PC-9 (cell line): ENCODE measurements at regions not wholly inside any gene's neighbourhood (a gene's known extent, or its start where the extent isn't known, plus 50 kb on each side); places are given as distances from the start of the nearest gene placed in this dataset.

Source experiments
- BruUV-seq: library from RNA; stranded (reverse); fragments of 400-500 nt; replicated peaks from 2 replicates; lab custom pipeline; 2021; lab: Mats Ljungman, UMichigan
- CTCF ChIA-PET: fragments of 300-600 bp; sonication (Branson Sonifier 250); formaldehyde crosslinking; loops from one replicate; lab custom pipeline; 2022; ENCODE audit warnings: antibody characterized with exemption; lab: Charles Lee
- POLR2A ChIA-PET: fragments of 300-600 bp; sonication (Branson Sonifier 250); formaldehyde crosslinking; loops from one replicate; lab custom pipeline; 2022; ENCODE audit warnings: antibody characterized with exemption; ENCODE audit not compliant: unreplicated experiment; lab: Charles Lee
- DNase-seq, 2 experiments: peaks; one replicate each; pipeline versions ENCODE4 v3.0.0 to v3.0.0-alpha.2; 2015 to 2022; ENCODE audit warnings: mixed read lengths in 1 of 2
- H2AFZ ChIP-seq: fragments of 200-600 bp; sonication (generic); 2 replicates; pipeline ENCODE4 v1.8.1; 2017; ENCODE audit warnings: antibody characterized with exemption
- H3F3A ChIP-seq: fragments of 200-600 bp; sonication (generic); 2 replicates; pipeline ENCODE4 v1.8.1; 2017; ENCODE audit warnings: antibody characterized with exemption, mild to moderate bottlenecking, low read depth; ENCODE audit not compliant: insufficient read depth
- H3K27ac ChIP-seq: fragments of 200-600 bp; sonication (generic); 2 replicates; pipeline ENCODE4 v1.6.1; 2016; ENCODE audit warnings: mixed run types
- H3K27me3 ChIP-seq: fragments of 200-600 bp; sonication (generic); 2 replicates; pipeline ENCODE4 v1.6.1; 2016; ENCODE audit warnings: low read depth, mixed run types; ENCODE audit not compliant: insufficient read depth
- H3K36me3 ChIP-seq: fragments of 200-600 bp; sonication (generic); 2 replicates; pipeline ENCODE4 v1.6.1; 2016; ENCODE audit warnings: low read depth, mixed run types
- H3K4me1 ChIP-seq: fragments of 200-600 bp; sonication (generic); replicated peaks from 2 replicates; pipeline ENCODE4 v1.6.1; 2016; ENCODE audit warnings: mixed run types; ENCODE audit not compliant: insufficient read depth
- H3K4me2 ChIP-seq: fragments of 200-600 bp; sonication (generic); 2 replicates; pipeline ENCODE4 v1.6.1; 2017; ENCODE audit warnings: mixed run types
- H3K4me3 ChIP-seq: fragments of 200-600 bp; sonication (generic); 2 replicates; pipeline ENCODE4 v1.6.1; 2016; ENCODE audit warnings: mixed run types
- H3K79me2 ChIP-seq: fragments of 200-600 bp; sonication (generic); 2 replicates; pipeline ENCODE4 v1.6.1; 2017; ENCODE audit warnings: low read depth, mixed run types
- H3K9me2 ChIP-seq: fragments of 200-600 bp; sonication (generic); 2 replicates; pipeline ENCODE4 v1.8.1; 2017; ENCODE audit warnings: mild to moderate bottlenecking; ENCODE audit not compliant: insufficient read depth
- H3K9me3 ChIP-seq: fragments of 200-600 bp; sonication (generic); 2 replicates; pipeline ENCODE4 v1.8.1; 2016; ENCODE audit warnings: low read depth; ENCODE audit not compliant: insufficient read depth
- H4K20me1 ChIP-seq: fragments of 200-600 bp; sonication (generic); 2 replicates; pipeline ENCODE4 v1.8.1; 2017; ENCODE audit not compliant: insufficient read depth
- EZH2 ChIP-seq: fragments of 200-600 bp; sonication (generic); IDR thresholded peaks from 2 replicates; pipeline ENCODE4 v1.8.0; 2017; ENCODE audit warnings: antibody characterized with exemption, low read depth
- intact Hi-C: fragments of 100-400 bp; cut with micrococcal nuclease; formaldehyde crosslinking; loops from one replicate; pipeline ENCODE4 v1.10.0; 2022; ENCODE audit not compliant: unreplicated experiment
- TF ChIP-seq, protein P1 (sequence below): fragments of 200-600 bp; sonication (generic); conservative IDR thresholded peaks from 2 replicates; pipeline ENCODE4 v1.6.1; 2017; ENCODE audit warnings: mixed run types, antibody characterized with exemption, mild to moderate bottlenecking, moderate library complexity

DNA sequence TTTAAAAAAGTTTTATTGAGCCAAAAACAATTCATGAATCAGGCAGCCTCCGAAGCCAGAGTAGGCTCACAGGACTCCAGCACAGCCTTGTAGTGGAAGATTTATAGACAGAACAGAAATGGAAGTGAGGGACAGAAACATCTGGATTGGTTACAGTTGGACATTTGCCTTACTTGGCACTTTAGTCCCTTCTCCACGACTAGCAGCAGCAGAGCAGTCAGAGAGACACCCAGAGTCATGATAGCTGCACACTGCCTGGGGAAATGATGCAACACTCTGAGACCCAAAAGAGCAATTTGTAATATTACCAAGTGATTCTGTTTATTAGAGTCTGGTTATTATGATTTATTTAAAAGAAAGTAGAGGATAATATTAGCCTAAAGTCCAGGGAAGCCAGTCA lies 72.2 kb upstream of the KRTAP11-1 start:
- no peak for DNase-seq
- Histone ChIP-seq H3K4me1 (no peaks in the 10 kb centered on the region), H3K27ac (no peak overlapping the region), H2AFZ (no peak overlapping the region), H4K20me1 (no peaks in the 10 kb centered on the region), H3K27me3 (no peaks in the 10 kb centered on the region), H3K4me3 (no peak overlapping the region), H3K9me3 (no peaks in the 10 kb centered on the region), H3K4me2 (no peak overlapping the region), H3F3A (no peaks in the 10 kb centered on the region), H3K9me2 (no peaks in the 10 kb centered on the region), H3K36me3 (no peaks in the 10 kb centered on the region), H3K79me2 (no peaks in the 10 kb centered on the region)
- BruUV-seq, result no TSS peak
- TF ChIP-seq EZH2, result no peak
- TF ChIP-seq, protein P1, sequence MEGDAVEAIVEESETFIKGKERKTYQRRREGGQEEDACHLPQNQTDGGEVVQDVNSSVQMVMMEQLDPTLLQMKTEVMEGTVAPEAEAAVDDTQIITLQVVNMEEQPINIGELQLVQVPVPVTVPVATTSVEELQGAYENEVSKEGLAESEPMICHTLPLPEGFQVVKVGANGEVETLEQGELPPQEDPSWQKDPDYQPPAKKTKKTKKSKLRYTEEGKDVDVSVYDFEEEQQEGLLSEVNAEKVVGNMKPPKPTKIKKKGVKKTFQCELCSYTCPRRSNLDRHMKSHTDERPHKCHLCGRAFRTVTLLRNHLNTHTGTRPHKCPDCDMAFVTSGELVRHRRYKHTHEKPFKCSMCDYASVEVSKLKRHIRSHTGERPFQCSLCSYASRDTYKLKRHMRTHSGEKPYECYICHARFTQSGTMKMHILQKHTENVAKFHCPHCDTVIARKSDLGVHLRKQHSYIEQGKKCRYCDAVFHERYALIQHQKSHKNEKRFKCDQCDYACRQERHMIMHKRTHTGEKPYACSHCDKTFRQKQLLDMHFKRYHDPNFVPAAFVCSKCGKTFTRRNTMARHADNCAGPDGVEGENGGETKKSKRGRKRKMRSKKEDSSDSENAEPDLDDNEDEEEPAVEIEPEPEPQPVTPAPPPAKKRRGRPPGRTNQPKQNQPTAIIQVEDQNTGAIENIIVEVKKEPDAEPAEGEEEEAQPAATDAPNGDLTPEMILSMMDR, result no peak
- intact Hi-C loops, result no loop called here
- CTCF ChIA-PET, result no interaction called here
- POLR2A ChIA-PET, result no interaction called here

GRCh38 chr21:30947141-30947540 lies 65.8 kb upstream of the KRTAP11-1 start:
- Histone ChIP-seq H3K9me3 (no peaks in the 10 kb centered on the region), H3K79me2 (no peaks in the 10 kb centered on the region), H2AFZ (no peak overlapping the region), H3K36me3 (no peaks in the 10 kb centered on the region), H3F3A (no peaks in the 10 kb centered on the region), H3K4me3 (no peak overlapping the region), H3K27ac (no peak overlapping the region), H3K27me3 (no peaks in the 10 kb centered on the region), H3K9me2 (no peaks in the 10 kb centered on the region), H4K20me1 (no peaks in the 10 kb centered on the region), H3K4me1 (no peaks in the 10 kb centered on the region), H3K4me2 (no peak overlapping the region)
- intact Hi-C loops, result no loop called here
- BruUV-seq, result no TSS peak
- POLR2A ChIA-PET, result no interaction called here
- CTCF ChIA-PET, result no interaction called here
- TF ChIP-seq EZH2, result no peak
- TF ChIP-seq, protein P1, result no peak
- DNase-seq, result no peak

GRCh38 chr21:30943920-30944319 lies 62.5 kb upstream of the KRTAP11-1 start:
- no peaks in the 10 kb centered on the region for H4K20me1 ChIP-seq
- no peaks in the 10 kb centered on the region for H3K79me2 ChIP-seq
- TF ChIP-seq, protein P1, result no peak
- TF ChIP-seq EZH2, result no peak
- H3K27me3 ChIP-seq, result no peaks in the 10 kb centered on the region
- intact Hi-C loops, result no loop called here
- H3K27ac ChIP-seq, result no peak overlapping the region
- no peak overlapping the region for H3K4me2 ChIP-seq
- DNase-seq, result no peak
- no TSS peak for BruUV-seq
- no peaks in the 10 kb centered on the region for H3K36me3 ChIP-seq
- no peaks in the 10 kb centered on the region for H3K9me2 ChIP-seq
- POLR2A ChIA-PET, result no interaction called here
- no peak overlapping the region for H2AFZ ChIP-seq
- no peaks in the 10 kb centered on the region for H3K4me1 ChIP-seq
- H3K4me3 ChIP-seq, result no peak overlapping the region
- H3K9me3 ChIP-seq, result no peaks in the 10 kb centered on the region
- no peaks in the 10 kb centered on the region for H3F3A ChIP-seq
- CTCF ChIA-PET, result no interaction called here
